Lower leg skin (tissue), 3 donors: ENCODE measurements at regions not wholly inside any gene's neighbourhood (a gene's known extent, or its start where the extent isn't known, plus 50 kb on each side); places are given as distances from the start of the nearest gene placed in this dataset.

ENCODE experiments used
- CTCF ChIP-seq, 3 donors: fragments of 450-650 bp; IDR thresholded peaks; one replicate each; pipeline ENCODE4 v1.5.1; 2016; ENCODE audit warnings: antibody characterized with exemption in 3 of 3, mild to moderate bottlenecking in 3 of 3, moderate library complexity in 2 of 3
- POLR2A ChIP-seq, 2 donors: fragments of 450-650 bp; IDR thresholded peaks; one replicate each; pipeline ENCODE4 v1.6.1; 2016 to 2017; ENCODE audit warnings: antibody characterized with exemption in 2 of 2, mild to moderate bottlenecking in 1 of 2, moderate library complexity in 1 of 2

DNA sequence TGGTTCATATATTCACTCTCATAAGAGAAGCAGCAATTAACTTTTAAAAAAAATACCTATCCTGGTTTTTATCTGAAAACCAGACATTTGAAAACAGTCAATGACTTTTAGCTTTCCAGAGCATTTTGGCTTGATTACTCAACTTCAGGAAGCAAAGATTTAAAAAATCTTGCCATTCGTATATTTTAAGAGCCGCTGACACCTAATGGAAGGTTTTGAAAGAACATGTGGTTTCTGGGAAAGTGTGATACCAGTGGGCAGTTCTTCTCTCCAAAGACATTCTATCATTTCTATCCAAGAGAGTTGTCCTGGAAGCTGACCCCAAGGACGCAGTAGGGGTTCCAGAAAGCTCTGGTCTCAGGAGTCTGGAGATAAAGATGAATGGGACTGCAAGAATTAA is 234.7 kb downstream of the TTC32 start:
- TF ChIP-seq CTCF (IDR thresholded peaks at IDR 0.05) (no peak), POLR2A (IDR thresholded peaks at IDR 0.05) (no peak)
